Stomach (tissue), 8 donors: ENCODE measurements at regions not wholly inside any gene's neighbourhood (a gene's known extent, or its start where the extent isn't known, plus 50 kb on each side); places are given as distances from the start of the nearest gene placed in this dataset.

Experiments used
- DNase-seq, 2 donors: peaks; one replicate each; pipeline versions ENCODE4 v3.0.0 to v3.0.0-alpha.2; 2013 to 2019
- H3K27ac ChIP-seq, 5 donors: fragments of 200-600 bp in 4 of 5; sonication (generic) in 4 of 5; one replicate each; pipeline ENCODE4 v1.5.1; 2013 to 2019; ENCODE audit warnings: mild to moderate bottlenecking in 1 of 5, moderate library complexity in 1 of 5
- H3K27me3 ChIP-seq, 3 donors: fragments of 200-600 bp; sonication (generic); one replicate each; pipeline ENCODE4 v1.5.1; 2017 to 2019; ENCODE audit warnings: mixed run types in 1 of 3
- H3K36me3 ChIP-seq, 4 donors: fragments of 200-600 bp; sonication (generic); 1 replicate in 3 of 4; 2 replicates in 1 of 4; pipeline ENCODE4 v1.5.1; 2016 to 2019
- H3K4me1 ChIP-seq, 4 donors: fragments of 200-600 bp; sonication (generic); one replicate each; pipeline ENCODE4 v1.5.1; 2016 to 2019
- H3K4me3 ChIP-seq, 4 donors: fragments of 200-600 bp; sonication (generic) in 3 of 4; one replicate each; pipeline ENCODE4 v1.5.1; 2016 to 2019; ENCODE audit warnings: mild to moderate bottlenecking in 1 of 4
- H3K9me3 ChIP-seq, 4 donors: fragments of 200-600 bp; sonication (generic); one replicate each; pipeline ENCODE4 v1.5.1; 2016 to 2019
- CTCF ChIP-seq, 7 experiments: fragments of 450-650 bp in 4 of 7; fragments of 200-600 bp in 3 of 7; sonication (generic) in 3 of 7; IDR thresholded peaks; one replicate each; pipeline ENCODE4 v1.5.1; 2016 to 2019; ENCODE audit warnings: antibody characterized with exemption in 7 of 7, control low read depth in 2 of 7, mild to moderate bottlenecking in 1 of 7
- EP300 ChIP-seq: sonication (generic); formaldehyde crosslinking; IDR thresholded peaks from one replicate; pipeline ENCODE4 v1.6.1; 2017; ENCODE audit warnings: antibody characterized with exemption
- POLR2A ChIP-seq, 4 donors: fragments of 450-650 bp; IDR thresholded peaks; one replicate each; pipeline ENCODE4 v1.6.1; 2016; ENCODE audit warnings: antibody characterized with exemption in 4 of 4, control low read depth in 2 of 4, mild to moderate bottlenecking in 1 of 4, moderate library complexity in 1 of 4
- POLR2AphosphoS5 ChIP-seq, 3 donors: sonication (generic); formaldehyde crosslinking; IDR thresholded peaks; one replicate each; pipeline ENCODE4 v1.6.1; 2016; ENCODE audit warnings: antibody characterized with exemption in 3 of 3
- WGBS, 5 donors: extraction: QIAGEN DNeasy Blood & Tissue Kit in 3 of 5; methylation state at CpG; one replicate each; pipeline versions ENCODE4 v1.1.5 to v1.1.7; 2013 to 2018; 5-methylcytosine and 5-hydroxymethylcytosine counted together
- intact Hi-C: fragments of 100-400 bp; cut with DNase I; formaldehyde crosslinking; loops from one replicate; pipeline ENCODE4 v1.15.1; 2023; ENCODE audit warnings: low total_unique reads
- donor health status: healthy with polysubstance abuse.
- donor health status: Bipolar disorder and iron deficiency.
- donor health status: healthy.

- H3K27ac ChIP-seq = no peak overlapping the region
- peaks cover 0 to 13% (median 3%) of the 10 kb centered on the region in 3 donors for H3K27me3 ChIP-seq
- no peaks in the 10 kb centered on the region for H3K36me3 ChIP-seq
- 64 to 76% (median 68%) methylated on average over 6 of the region's 6 CpGs for WGBS, 5 donors
- no peaks in the 10 kb centered on the region for H3K9me3 ChIP-seq
- H3K4me1 ChIP-seq = peaks cover 0 to 19% (median 8%) of the 10 kb centered on the region in 4 donors
- TF ChIP-seq POLR2A (IDR thresholded peaks at IDR 0.05) = no peak
- TF ChIP-seq CTCF (IDR thresholded peaks at IDR 0.05) = no peak
- no peak for TF ChIP-seq POLR2AphosphoS5 (IDR thresholded peaks at IDR 0.05)
- TF ChIP-seq EP300 = no peak
- DNase-seq = no peak
- H3K4me3 ChIP-seq = no peak overlapping the region
- intact Hi-C loops = no loop called here
These were observed 291.8 kb upstream of the USP24 start for GRCh38 chr1:55506740-55507577.

GRCh38 chr1:55505326-55505725, 290.2 kb upstream of the USP24 start:
- Histone ChIP-seq H3K9me3 (no peaks in the 10 kb centered on the region), H3K4me1 (peaks cover 0 to 19% (median 8%) of the 10 kb centered on the region in 4 donors), H3K4me3 (no peak overlapping the region), H3K27me3 (peaks cover 0 to 13% (median 3%) of the 10 kb centered on the region in 3 donors), H3K27ac (no peak overlapping the region), H3K36me3 (no peaks in the 10 kb centered on the region)
- DNase-seq = no peak
- intact Hi-C loops = no loop called here
- TF ChIP-seq POLR2AphosphoS5 (IDR thresholded peaks at IDR 0.05) (no peak), POLR2A (IDR thresholded peaks at IDR 0.05) (no peak), EP300 (no peak)

- H3K4me1 ChIP-seq = peaks cover 0 to 19% (median 8%) of the 10 kb centered on the region in 4 donors
- TF ChIP-seq POLR2AphosphoS5 (IDR thresholded peaks at IDR 0.05) (no peak), POLR2A (IDR thresholded peaks at IDR 0.05) (no peak), EP300 (no peak), CTCF (IDR thresholded peaks at IDR 0.05) (no peak)
- intact Hi-C loops = no loop called here
- H3K27me3 ChIP-seq = peaks cover 0 to 13% (median 3%) of the 10 kb centered on the region in 3 donors
- H3K4me3 ChIP-seq = no peak overlapping the region
- H3K36me3 ChIP-seq = no peaks in the 10 kb centered on the region
- H3K9me3 ChIP-seq = no peaks in the 10 kb centered on the region
- no peak for DNase-seq
- H3K27ac ChIP-seq = peak overlapping the region in 2 of 5 donors; percentile 10 to 12
- 49 to 62% (median 57%) methylated on average over 4 of the region's 4 CpGs for WGBS, 5 donors
These were observed 289.2 kb upstream of the USP24 start for GRCh38 chr1:55504306-55504731.

- intact Hi-C loops = no loop called here
- Histone ChIP-seq H3K4me1 (peaks cover 0 to 19% (median 8%) of the 10 kb centered on the region in 4 donors), H3K36me3 (no peaks in the 10 kb centered on the region), H3K27me3 (peaks cover 0 to 13% (median 3%) of the 10 kb centered on the region in 3 donors), H3K27ac (peak overlapping the region in 3 of 5 donors; percentile 10 to 12 (median 12)), H3K4me3 (no peak overlapping the region), H3K9me3 (no peaks in the 10 kb centered on the region)
- DNase-seq = no peak
- WGBS, 5 donors = 30 to 57% (median 50%) methylated on average over 2 of the region's 2 CpGs
- no peak for TF ChIP-seq EP300
- TF ChIP-seq CTCF (IDR thresholded peaks at IDR 0.05) = no peak
- TF ChIP-seq POLR2AphosphoS5 (IDR thresholded peaks at IDR 0.05) = no peak
- TF ChIP-seq POLR2A (IDR thresholded peaks at IDR 0.05) = no peak
These were observed 288.6 kb upstream of the USP24 start for GRCh38 chr1:55503663-55504305.
